Stimulated activated naive CD4-positive, alpha-beta T cell treated with Interleukin-2 at 50 U/mL for 16 hours (primary cell): ENCODE measurements at regions not wholly inside any gene's neighbourhood (a gene's known extent, or its start where the extent isn't known, plus 50 kb on each side); places are given as distances from the start of the nearest gene placed in this dataset.
"Not testable (repeated sequence)": the region's sequence is repeated elsewhere in the genome, so short reads cannot be mapped to it uniquely, and the experiment has no call there.

Source experiments
- DNase-seq: peaks from one replicate; lab custom pipeline; 2025; lab: John Stamatoyannopoulos, UW

GRCh38 chr4:147246528-147246927 is 234.4 kb upstream of the EDNRA start:
- DNase-seq: not testable (repeated sequence)

DNA sequence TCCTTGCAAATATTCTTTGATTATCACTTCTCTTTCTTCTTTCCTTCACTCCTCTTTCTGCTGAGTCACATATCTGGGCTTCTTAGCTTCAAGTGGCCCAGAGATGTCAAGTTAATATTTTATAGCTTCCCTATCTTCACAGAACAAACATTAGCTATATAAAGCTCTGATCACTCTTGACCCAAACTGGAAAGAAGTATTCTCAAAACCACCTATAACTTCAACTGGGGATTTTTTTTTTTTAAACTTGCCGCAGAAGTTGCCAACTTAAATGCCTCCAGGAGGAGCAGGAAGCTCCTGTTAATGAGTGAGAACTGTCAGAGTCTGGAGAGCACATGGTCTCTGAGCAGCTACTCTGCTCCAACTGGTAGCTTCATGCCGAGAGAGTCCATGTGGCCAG is 233.3 kb upstream of the EDNRA start:
- DNase-seq: no peak

GRCh38 chr4:147250062-147250461 is 230.8 kb upstream of the EDNRA start:
- DNase-seq: no peak

DNA sequence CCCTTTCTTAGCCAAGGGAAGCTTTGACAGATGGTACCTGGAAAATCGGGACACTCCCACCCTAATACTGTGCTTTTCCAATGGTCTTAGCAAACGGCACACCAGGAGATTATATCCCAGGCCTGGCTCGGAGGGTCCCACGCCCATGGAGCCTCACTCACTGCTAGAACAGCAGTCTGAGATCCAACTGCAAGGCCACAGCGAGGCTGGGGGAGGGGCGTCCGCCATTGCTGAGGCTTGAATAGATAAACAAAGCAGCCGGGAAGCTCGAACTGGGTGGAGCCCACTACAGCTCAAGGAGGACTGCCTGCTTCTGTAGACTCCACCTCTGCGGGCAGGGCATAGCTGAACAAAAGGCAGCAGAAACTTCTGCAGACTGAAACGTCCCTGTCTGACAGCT is 225.6 kb upstream of the EDNRA start:
- not testable (repeated sequence) for DNase-seq

GRCh38 chr4:147259271-147259670 is 221.6 kb upstream of the EDNRA start:
- DNase-seq: not testable (repeated sequence)

DNA sequence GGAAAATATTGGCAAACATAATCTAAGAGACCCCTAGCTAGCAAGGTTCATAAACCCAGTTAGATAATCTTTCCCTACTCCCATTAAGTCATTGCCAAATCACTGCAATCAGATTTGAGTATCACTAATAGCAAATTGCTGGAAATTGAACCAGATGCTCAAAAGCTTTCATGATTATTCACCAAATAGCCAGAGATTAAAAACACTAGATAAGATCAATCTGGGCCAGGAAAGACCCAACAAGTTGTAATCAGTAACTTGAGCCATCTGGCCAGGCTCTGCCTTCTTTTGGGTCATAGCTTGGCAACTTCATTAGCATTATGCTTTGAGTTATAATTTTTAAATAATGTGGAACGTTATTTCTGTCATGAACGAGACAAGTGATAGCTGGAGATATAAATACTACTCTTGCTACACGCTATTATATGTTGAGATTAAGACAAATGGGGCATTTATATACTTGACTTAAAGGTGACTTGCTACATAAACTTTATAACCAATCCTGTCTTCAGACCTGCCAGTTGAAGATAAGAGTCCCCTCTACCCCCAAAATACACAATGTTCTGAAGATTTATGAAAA is 196.6 kb upstream of the EDNRA start:
- no peak for DNase-seq

DNA sequence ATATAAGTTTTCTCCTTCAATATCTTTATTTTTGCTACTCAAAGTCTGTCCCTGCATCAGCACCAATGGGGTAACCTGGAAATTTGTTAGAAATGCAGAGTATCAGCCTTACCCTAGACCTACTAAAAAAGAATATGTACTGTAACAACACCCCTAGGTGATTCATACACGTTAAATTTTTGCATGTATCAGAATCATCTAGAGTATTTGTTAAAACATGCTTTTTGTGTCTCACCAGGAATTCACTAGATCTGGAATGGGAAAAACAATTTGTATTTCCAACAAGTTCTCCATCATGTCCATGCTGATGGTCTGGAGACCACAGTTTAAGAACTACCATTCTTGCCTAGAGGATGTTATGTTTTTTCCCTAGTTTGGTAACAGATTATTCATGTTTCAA is 196.0 kb upstream of the EDNRA start:
- DNase-seq: no peak

DNA sequence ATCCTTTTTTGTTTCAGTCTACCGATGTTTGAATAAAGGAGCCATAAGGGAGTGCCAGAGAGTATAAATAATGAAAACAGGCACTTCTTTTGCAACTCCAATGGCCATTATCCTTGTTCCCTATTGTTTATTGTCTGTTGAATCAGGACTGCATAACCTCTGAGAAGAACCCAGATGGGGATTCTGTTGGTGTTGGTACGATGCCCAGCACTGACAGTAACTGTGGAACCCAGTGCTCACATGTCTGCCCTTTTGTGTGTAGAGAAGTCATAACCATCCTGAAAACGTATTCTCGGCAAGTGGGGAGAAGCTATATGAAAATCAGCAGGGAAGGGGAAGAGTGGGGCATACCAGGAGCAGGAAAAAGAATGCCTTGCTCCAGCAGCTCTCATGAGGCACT is 195.1 kb upstream of the EDNRA start:
- no peak for DNase-seq

GRCh38 chr4:147286846-147287587 is 193.9 kb upstream of the EDNRA start:
- DNase-seq: no peak

- no peak for DNase-seq
These were observed 193.4 kb upstream of the EDNRA start for GRCh38 chr4:147287588-147287890.

GRCh38 chr4:147288512-147288911 is 192.4 kb upstream of the EDNRA start:
- DNase-seq: no peak

- no peak for DNase-seq
These were observed 191.7 kb upstream of the EDNRA start for GRCh38 chr4:147289181-147289580.

DNA sequence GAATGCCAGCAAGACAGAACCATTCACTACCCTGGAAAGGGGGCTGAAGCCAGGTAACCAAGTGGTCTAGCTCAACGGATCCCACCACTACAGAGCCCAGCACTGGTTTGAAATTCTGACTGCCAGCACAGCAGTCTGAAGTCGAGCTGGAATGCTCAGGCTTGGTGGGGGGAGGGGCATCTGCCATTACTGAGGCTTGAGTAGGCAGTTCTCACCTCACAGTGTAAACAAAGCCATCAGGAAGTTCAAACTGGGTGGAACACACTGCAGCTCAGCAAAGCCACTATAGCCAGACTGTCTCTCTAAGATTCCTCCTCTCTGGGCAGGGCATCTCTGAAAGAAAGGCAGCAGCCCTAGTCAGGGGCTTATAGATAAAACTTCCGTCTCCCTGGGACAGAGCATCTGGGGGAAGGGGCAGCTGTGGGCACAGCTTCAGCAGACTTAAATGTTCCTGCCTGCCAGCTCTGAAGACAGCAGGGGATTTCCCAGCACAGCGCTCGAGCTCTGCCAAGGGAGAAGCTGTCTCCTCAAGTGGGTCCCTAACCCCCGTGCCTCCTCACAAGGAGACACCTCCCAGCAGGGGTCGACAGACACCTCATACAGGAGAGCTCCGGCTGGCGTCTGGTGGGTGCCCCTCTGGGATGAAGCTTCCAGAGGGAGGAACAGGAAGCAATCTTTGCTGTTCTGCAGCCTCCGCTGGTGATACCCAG is 188.1 kb upstream of the EDNRA start:
- not testable (repeated sequence) for DNase-seq

GRCh38 chr4:147293314-147293677 is 187.6 kb upstream of the EDNRA start:
- DNase-seq: not testable (repeated sequence)

DNA sequence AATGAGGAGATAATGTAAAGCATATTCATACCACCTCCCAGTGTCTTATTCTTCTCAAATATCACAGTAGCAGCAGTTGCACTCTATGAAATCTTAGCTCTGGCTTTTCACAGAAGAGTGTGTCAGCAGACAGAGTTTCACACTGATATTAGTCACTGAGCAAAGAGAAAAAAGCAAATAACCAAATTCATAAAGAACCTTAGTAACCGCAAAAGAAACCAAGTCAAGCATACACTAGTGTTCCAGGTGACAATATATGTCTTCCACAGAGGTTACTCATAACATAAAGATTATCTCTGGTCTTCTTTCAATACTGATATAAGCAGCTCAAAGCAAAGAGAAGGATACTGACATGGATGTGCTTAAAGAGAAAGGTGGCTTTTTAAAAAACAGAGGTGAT is 181.7 kb upstream of the EDNRA start:
- DNase-seq: no peak

GRCh38 chr4:147303174-147303872 is 177.6 kb upstream of the EDNRA start:
- no peak for DNase-seq

- no peak for DNase-seq
These were observed 177.0 kb upstream of the EDNRA start for GRCh38 chr4:147303873-147304229.

DNA sequence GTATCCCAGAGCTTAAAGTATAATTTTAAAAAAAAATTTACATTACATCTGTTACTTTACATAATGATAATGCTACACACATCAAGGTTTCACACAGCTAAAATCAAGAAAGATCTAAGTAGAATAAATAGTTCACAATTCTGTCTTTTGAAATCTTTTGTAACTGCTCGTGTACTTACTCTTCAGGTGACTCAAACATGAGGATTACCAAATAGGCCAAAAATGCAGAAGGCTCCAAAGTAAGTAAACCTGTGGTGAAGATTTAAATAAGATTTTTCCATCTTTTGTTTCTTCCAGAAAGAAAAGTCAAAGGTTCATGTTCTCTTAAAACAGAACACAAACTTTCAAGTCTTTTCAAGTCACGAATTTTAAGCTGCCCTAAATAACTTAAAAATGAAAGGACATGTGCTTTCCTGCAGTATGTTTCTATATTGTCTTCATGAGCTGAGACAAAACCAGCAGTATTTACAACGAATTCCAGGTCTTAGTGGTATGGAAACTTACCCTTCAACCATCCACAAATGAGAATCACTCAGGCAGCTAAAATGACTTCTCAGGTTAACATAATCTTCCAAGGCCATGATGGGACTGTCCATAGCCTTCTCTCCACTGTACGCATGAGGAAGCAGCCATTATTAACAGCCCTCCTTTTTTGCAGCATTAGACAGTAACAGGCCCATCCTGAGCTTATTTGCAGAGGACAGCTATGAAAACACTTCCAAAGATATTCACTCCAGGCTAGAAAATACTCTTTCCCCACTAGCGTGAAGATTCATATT is 172.8 kb upstream of the EDNRA start:
- no peak for DNase-seq

- no peak for DNase-seq
These were observed 171.5 kb upstream of the EDNRA start for GRCh38 chr4:147309434-147309833.

DNA sequence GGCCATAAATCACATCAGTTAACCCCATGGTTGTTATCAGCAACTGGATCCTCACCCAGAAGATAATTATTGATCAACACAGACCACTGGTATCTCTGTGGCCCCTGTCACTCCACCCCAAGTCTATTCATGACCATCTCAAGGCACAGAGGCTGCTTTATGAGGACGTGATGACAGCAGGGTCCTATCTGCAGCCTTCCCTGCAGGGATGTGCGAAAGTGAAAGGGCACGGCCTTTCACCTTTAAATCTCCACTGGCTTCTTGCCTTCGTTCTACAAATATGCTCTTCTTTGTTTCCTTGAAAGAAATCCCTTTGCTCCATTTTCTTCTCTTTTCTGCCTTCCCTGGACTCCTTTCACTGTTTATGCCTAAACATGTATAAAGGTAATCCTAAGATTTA is 170.6 kb upstream of the EDNRA start:
- DNase-seq: no peak

DNA sequence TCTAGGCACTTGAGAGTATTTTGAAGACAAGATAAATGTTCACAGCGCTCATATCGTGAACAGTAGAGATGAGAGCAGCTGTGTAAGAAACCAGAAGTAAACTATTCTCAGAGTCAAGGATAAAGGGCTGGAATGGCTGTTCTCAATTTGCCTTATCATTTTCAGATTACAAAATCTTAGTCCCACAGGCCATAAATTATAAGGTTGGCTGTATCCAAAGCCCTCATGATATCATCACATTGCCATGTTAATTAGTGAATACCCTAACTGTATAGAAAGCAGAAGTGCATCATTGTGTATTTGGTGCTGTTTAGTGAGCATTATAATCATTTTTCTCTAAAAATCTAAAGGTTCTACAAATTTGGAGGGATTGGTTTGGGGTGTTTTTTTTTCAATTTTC is 168.9 kb upstream of the EDNRA start:
- DNase-seq: no peak

- no peak for DNase-seq
These were observed 168.4 kb upstream of the EDNRA start for GRCh38 chr4:147312376-147313046.
